Vagina (tissue), 2 donors: ENCODE measurements at regions not wholly inside any gene's neighbourhood (a gene's known extent, or its start where the extent isn't known, plus 50 kb on each side); places are given as distances from the start of the nearest gene placed in this dataset.

Experiments used
- POLR2A ChIP-seq, 2 donors: fragments of 450-650 bp; IDR thresholded peaks; one replicate each; pipeline ENCODE4 v1.6.1; 2017; ENCODE audit warnings: antibody characterized with exemption in 2 of 2, mild to moderate bottlenecking in 2 of 2, moderate library complexity in 2 of 2
- POLR2AphosphoS5 ChIP-seq, 2 donors: sonication (generic); formaldehyde crosslinking; IDR thresholded peaks; one replicate each; pipeline ENCODE4 v1.9.0; 2017; ENCODE audit warnings: antibody characterized with exemption in 2 of 2, mild to moderate bottlenecking in 2 of 2, low read depth in 1 of 2; ENCODE audit not compliant: insufficient read depth in 1 of 2
- TF ChIP-seq, protein P1 (sequence below), 3 experiments: fragments of 450-650 bp in 2 of 3; fragments of 200-600 bp in 1 of 3; sonication (generic) in 1 of 3; IDR thresholded peaks; one replicate each; pipeline ENCODE4 v1.5.1; 2017 to 2019; ENCODE audit warnings: antibody characterized with exemption in 3 of 3, mild to moderate bottlenecking in 2 of 3, moderate library complexity in 2 of 3

DNA sequence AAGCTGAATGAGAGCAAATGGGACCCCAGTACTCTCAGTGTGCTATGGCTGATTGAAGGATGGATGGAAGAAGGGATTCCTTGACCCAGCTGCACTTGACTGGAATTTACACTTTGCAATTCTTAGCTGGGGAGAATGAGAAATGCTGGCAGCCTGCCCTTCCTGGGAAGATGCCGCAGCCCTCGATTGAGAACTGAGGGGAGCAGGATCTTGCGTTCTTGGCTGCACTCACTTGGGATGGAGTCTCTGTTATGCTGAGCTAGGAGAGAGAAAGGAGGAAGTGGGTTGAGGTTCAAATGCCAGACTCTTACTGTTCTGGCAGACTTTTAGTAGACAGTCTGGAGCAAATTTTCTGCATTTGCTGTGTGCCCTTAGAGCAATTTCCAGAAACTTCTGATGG is 221.2 kb downstream of the FNDC1 start:
- TF ChIP-seq, protein P1, sequence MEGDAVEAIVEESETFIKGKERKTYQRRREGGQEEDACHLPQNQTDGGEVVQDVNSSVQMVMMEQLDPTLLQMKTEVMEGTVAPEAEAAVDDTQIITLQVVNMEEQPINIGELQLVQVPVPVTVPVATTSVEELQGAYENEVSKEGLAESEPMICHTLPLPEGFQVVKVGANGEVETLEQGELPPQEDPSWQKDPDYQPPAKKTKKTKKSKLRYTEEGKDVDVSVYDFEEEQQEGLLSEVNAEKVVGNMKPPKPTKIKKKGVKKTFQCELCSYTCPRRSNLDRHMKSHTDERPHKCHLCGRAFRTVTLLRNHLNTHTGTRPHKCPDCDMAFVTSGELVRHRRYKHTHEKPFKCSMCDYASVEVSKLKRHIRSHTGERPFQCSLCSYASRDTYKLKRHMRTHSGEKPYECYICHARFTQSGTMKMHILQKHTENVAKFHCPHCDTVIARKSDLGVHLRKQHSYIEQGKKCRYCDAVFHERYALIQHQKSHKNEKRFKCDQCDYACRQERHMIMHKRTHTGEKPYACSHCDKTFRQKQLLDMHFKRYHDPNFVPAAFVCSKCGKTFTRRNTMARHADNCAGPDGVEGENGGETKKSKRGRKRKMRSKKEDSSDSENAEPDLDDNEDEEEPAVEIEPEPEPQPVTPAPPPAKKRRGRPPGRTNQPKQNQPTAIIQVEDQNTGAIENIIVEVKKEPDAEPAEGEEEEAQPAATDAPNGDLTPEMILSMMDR (IDR thresholded peaks at IDR 0.05), result no peak
- TF ChIP-seq POLR2A (IDR thresholded peaks at IDR 0.05) (no peak), POLR2AphosphoS5 (IDR thresholded peaks at IDR 0.05; ENCODE audit: insufficient read depth in 1 of 2, low read depth in 1 of 2) (no peak)
